OCI-LY3 (cell line): ENCODE measurements at regions not wholly inside any gene's neighbourhood (a gene's known extent, or its start where the extent isn't known, plus 50 kb on each side); places are given as distances from the start of the nearest gene placed in this dataset.

ENCODE experiments used
- H2AFZ ChIP-seq: fragments of 200-600, 300-600 bp; shearing (Covaris generic); 2 replicates; pipeline ENCODE4 v1.6.0; 2014; ENCODE audit warnings: antibody characterized with exemption, low read depth, low read length
- H3K27ac ChIP-seq: fragments of 200-600, 300-600 bp; sonication (generic); 2 replicates; pipeline ENCODE4 v1.5.1; 2014; ENCODE audit warnings: mild to moderate bottlenecking, low read length, moderate library complexity, mixed read lengths
- H3K27me3 ChIP-seq: fragments of 200-600, 300-600 bp; sonication (generic); 2 replicates; pipeline ENCODE4 v1.6.1; 2014; ENCODE audit warnings: low read depth, low read length, mixed read lengths
- H3K36me3 ChIP-seq: fragments of 200-600, 300-600 bp; sonication (generic); replicated peaks from 2 replicates; pipeline ENCODE3; 2014; ENCODE audit warnings: low read depth, low read length, mixed read lengths
- H3K4me1 ChIP-seq: fragments of 300-600, 200-600 bp; sonication (generic); 2 replicates; pipeline ENCODE4 v1.6.1; 2014; ENCODE audit warnings: low read length, mixed read lengths
- H3K4me2 ChIP-seq: fragments of 200-600, 300-600 bp; sonication (generic); 2 replicates; pipeline ENCODE4 v1.6.1; 2014; ENCODE audit warnings: low read length, mixed read lengths
- H3K4me3 ChIP-seq: fragments of 300-600, 200-600 bp; sonication (generic); 2 replicates; pipeline ENCODE4 v1.5.1; 2014; ENCODE audit warnings: antibody characterized with exemption, mild to moderate bottlenecking, low read length, moderate library complexity
- H3K79me2 ChIP-seq: fragments of 300-600, 200-600 bp; shearing (Covaris generic); 2 replicates; pipeline ENCODE4 v1.6.1; 2014; ENCODE audit warnings: mild to moderate bottlenecking, low read length, mixed read lengths
- H3K9ac ChIP-seq: fragments of 300-600, 200-600 bp; shearing (Covaris generic); 2 replicates; pipeline ENCODE4 v1.6.0; 2014; ENCODE audit warnings: mild to moderate bottlenecking, low read length, moderate library complexity
- H3K9me3 ChIP-seq: fragments of 200-600, 300-600 bp; shearing (Covaris generic); 2 replicates; pipeline ENCODE4 v1.6.1; 2014; ENCODE audit warnings: low read length, mixed read lengths; ENCODE audit not compliant: insufficient read depth
- H4K20me1 ChIP-seq: fragments of 200-600, 300-600 bp; sonication (generic); 2 replicates; pipeline ENCODE4 v1.6.1; 2016; ENCODE audit warnings: low read length, mixed read lengths; ENCODE audit not compliant: insufficient read depth
- CTCF ChIP-seq: fragments of 200-600, 300-600 bp; sonication (generic); IDR thresholded peaks from 2 replicates; pipeline ENCODE4 v1.5.1; 2014; ENCODE audit warnings: antibody characterized with exemption, low read length, low read depth
- EZH2phosphoT487 ChIP-seq: fragments of 200-600 bp; shearing (Covaris generic); IDR thresholded peaks from 2 replicates; pipeline ENCODE4 v1.6.1; 2018; ENCODE audit warnings: antibody characterized with exemption, mixed run types, low read depth

DNA sequence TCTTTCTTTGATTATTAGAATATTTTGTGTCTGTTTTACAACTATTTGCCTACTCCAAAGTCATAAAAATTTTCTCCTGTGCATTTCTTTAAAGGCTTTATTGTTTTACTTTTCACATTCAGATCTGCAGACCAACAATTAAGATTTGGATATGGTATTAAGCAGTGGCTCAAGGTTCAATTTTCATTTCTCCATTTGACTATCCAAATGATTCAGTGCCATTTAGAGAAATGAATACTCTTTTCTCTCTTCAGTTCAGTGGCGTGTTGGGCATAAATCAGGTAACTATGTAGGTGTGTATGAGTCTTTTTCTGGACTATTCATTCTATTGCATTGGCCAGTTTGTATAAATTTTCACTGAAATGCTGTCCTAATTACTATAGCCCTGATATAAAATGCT, 57.3 kb upstream of the IL1R1 start:
- H3K36me3 ChIP-seq, result peaks cover 2% of the 10 kb centered on the region
- H3K4me2 ChIP-seq, result peak overlapping the region; percentile 33
- peaks cover 10% of the 10 kb centered on the region for H3K9me3 ChIP-seq
- H2AFZ ChIP-seq, result no peak overlapping the region
- H3K27me3 ChIP-seq, result peaks cover 16% of the 10 kb centered on the region
- no peak overlapping the region for H3K4me3 ChIP-seq
- H3K27ac ChIP-seq, result no peak overlapping the region
- no peak overlapping the region for H3K9ac ChIP-seq
- H3K4me1 ChIP-seq, result peaks cover 56% of the 10 kb centered on the region
- no peaks in the 10 kb centered on the region for H4K20me1 ChIP-seq
- TF ChIP-seq CTCF, result no peak
- TF ChIP-seq EZH2phosphoT487, result no peak
- H3K79me2 ChIP-seq, result no peaks in the 10 kb centered on the region

GRCh38 chr2:102086150-102086872, 56.2 kb upstream of the IL1R1 start:
- Histone ChIP-seq H3K9ac (no peak overlapping the region), H3K4me3 (no peak overlapping the region), H4K20me1 (no peaks in the 10 kb centered on the region), H2AFZ (no peak overlapping the region), H3K9me3 (peaks cover 19% of the 10 kb centered on the region), H3K27ac (no peak overlapping the region), H3K27me3 (peaks cover 13% of the 10 kb centered on the region), H3K4me2 (no peak overlapping the region), H3K79me2 (no peaks in the 10 kb centered on the region), H3K36me3 (peaks cover 8% of the 10 kb centered on the region), H3K4me1 (peaks cover 45% of the 10 kb centered on the region)
- TF ChIP-seq EZH2phosphoT487 (no peak), CTCF (no peak)

GRCh38 chr2:102091121-102091520, 51.4 kb upstream of the IL1R1 start:
- no peak overlapping the region for H3K9ac ChIP-seq
- H3K79me2 ChIP-seq, result no peaks in the 10 kb centered on the region
- H3K4me3 ChIP-seq, result no peak overlapping the region
- no peak overlapping the region for H3K4me2 ChIP-seq
- TF ChIP-seq EZH2phosphoT487 (no peak), CTCF (no peak)
- peaks cover under 1% of the 10 kb centered on the region; the same call in 1 of the 2 replicates for H3K27me3 ChIP-seq
- H3K9me3 ChIP-seq, result peaks cover 19% of the 10 kb centered on the region
- no peaks in the 10 kb centered on the region for H4K20me1 ChIP-seq
- H3K4me1 ChIP-seq, result peaks cover 3% of the 10 kb centered on the region
- peaks cover 8% of the 10 kb centered on the region for H3K36me3 ChIP-seq
- no peak overlapping the region for H3K27ac ChIP-seq
- H2AFZ ChIP-seq, result no peak overlapping the region

DNA sequence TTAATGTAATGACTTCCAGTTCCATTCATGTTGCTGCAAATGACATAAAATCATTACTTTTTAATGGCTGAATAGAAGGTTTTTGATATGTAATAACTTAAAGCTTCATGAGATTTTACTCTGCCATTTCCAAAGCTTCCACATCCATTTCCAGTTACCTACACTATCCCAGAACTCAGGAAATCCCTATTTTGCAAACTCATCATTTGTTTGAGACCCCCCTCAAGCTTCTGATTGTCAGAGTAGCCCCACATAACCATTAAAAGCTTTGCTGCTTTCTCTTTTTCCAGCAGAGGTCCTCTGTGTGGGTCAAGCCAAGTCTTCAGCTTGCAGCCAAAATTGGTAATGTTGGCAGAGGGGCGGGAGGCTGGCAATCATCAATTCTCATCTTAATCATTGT, 50.6 kb upstream of the IL1R1 start:
- TF ChIP-seq CTCF (no peak), EZH2phosphoT487 (no peak)
- Histone ChIP-seq H3K9ac (no peak overlapping the region), H3K9me3 (peaks cover 19% of the 10 kb centered on the region), H3K4me1 (peaks cover 5% of the 10 kb centered on the region), H3K4me3 (no peak overlapping the region), H3K79me2 (no peaks in the 10 kb centered on the region), H2AFZ (no peak overlapping the region), H3K27me3 (no peaks in the 10 kb centered on the region; the same call in 1 of the 2 replicates), H3K36me3 (peaks cover 8% of the 10 kb centered on the region), H3K4me2 (no peak overlapping the region), H3K27ac (no peak overlapping the region), H4K20me1 (no peaks in the 10 kb centered on the region)
